ENCODE measurements at regions not wholly inside any gene's neighbourhood (a gene's known extent, or its start where the extent isn't known, plus 50 kb on each side); places are given as distances from the start of the nearest gene placed in this dataset.

- TF ChIP-seq IRF3 (IDR thresholded peaks at IDR 0.05; ENCODE audit: low read depth, low read length), result no peak
Observed at GRCh38 chr2:149816756-149817551, 229.4 kb upstream of the MMADHC start (continued).

- ChIA-PET POLR2A (no interaction called here), CTCF (no interaction called here)
- 86% methylated on average over 1 of the region's 1 CpG for WGBS (ENCODE audit: low lambda C conversion rate)
- H3K4me2 ChIP-seq, result no peak overlapping the region
- H3K9me3 ChIP-seq, result no peaks in the 10 kb centered on the region
- no peaks in the 10 kb centered on the region for H3K9me2 ChIP-seq
- no peaks in the 10 kb centered on the region for H3K79me2 ChIP-seq (ENCODE audit: insufficient read depth)
- no peak overlapping the region for H3K27ac ChIP-seq (ENCODE audit: low read depth in 2 of 2, low read length in 1 of 2)
- DNase-seq, result no peak
- H3F3A ChIP-seq (replicated peaks; ENCODE audit: insufficient read depth), result no peaks in the 10 kb centered on the region
- H3K36me3 ChIP-seq (replicated peaks in 1 of 2; ENCODE audit: control insufficient read depth in 1 of 2, insufficient read depth in 2 of 2, low read length in 1 of 2), result no peaks in the 10 kb centered on the region
- no peak overlapping the region for H3K4me3 ChIP-seq (ENCODE audit: low read depth in 2 of 2, low read length in 1 of 2)
- TF ChIP-seq MXI1 (IDR thresholded peaks at IDR 0.05; ENCODE audit: low read depth, low read length) (no peak), USF2 (IDR thresholded peaks at IDR 0.05; ENCODE audit: borderline replicate concordance, low read depth, low read length) (no peak), NRF1 (IDR thresholded peaks at IDR 0.05; ENCODE audit: low read depth, low read length) (no peak), EP300 (IDR thresholded peaks at IDR 0.05; ENCODE audit: borderline replicate concordance in 1 of 2, low read depth in 1 of 2, low read length in 1 of 2) (no peak), RXRA (IDR thresholded peaks at IDR 0.05; ENCODE audit: borderline replicate concordance, low read depth) (no peak), NFIC (IDR thresholded peaks at IDR 0.05; ENCODE audit: borderline replicate concordance) (no peak), RCOR1 (IDR thresholded peaks at IDR 0.05; ENCODE audit: low read length) (no peak), FOXM1 (IDR thresholded peaks at IDR 0.05; ENCODE audit: low read depth) (no peak), EZH2phosphoT487 (IDR thresholded peaks at IDR 0.05; ENCODE audit: borderline replicate concordance, low read depth) (no peak), USF1 (IDR thresholded peaks at IDR 0.05; ENCODE audit: borderline replicate concordance, low read depth) (no peak), SIN3A (IDR thresholded peaks at IDR 0.05; ENCODE audit: borderline replicate concordance, low read depth, low read length) (no peak)
- H4K20me1 ChIP-seq (ENCODE audit: insufficient read depth), result no peaks in the 10 kb centered on the region
- no peak overlapping the region for H3K9ac ChIP-seq
- no peak overlapping the region for H2AFZ ChIP-seq (ENCODE audit: low read depth)
- no peaks in the 10 kb centered on the region for H3K27me3 ChIP-seq (ENCODE audit: insufficient read depth)
- no peaks in the 10 kb centered on the region for H3K4me1 ChIP-seq (ENCODE audit: control insufficient read depth in 1 of 2, insufficient read depth in 2 of 2, low read depth in 1 of 2, low read length in 1 of 2)
Observed at GRCh38 chr2:149815941-149816340, 228.4 kb upstream of the MMADHC start.

- Histone ChIP-seq H3K79me2 (ENCODE audit: insufficient read depth) (no peaks in the 10 kb centered on the region), H2AFZ (ENCODE audit: low read depth) (no peak overlapping the region), H3F3A (replicated peaks; ENCODE audit: insufficient read depth) (no peaks in the 10 kb centered on the region), H3K9me3 (no peaks in the 10 kb centered on the region), H3K27me3 (ENCODE audit: insufficient read depth) (no peaks in the 10 kb centered on the region), H3K36me3 (replicated peaks in 1 of 2; ENCODE audit: control insufficient read depth in 1 of 2, insufficient read depth in 2 of 2, low read length in 1 of 2) (no peaks in the 10 kb centered on the region), H3K4me2 (no peak overlapping the region), H3K27ac (ENCODE audit: low read depth in 2 of 2, low read length in 1 of 2) (no peak overlapping the region), H4K20me1 (ENCODE audit: insufficient read depth) (no peaks in the 10 kb centered on the region), H3K9me2 (no peaks in the 10 kb centered on the region), H3K9ac (no peak overlapping the region), H3K4me3 (ENCODE audit: low read depth in 2 of 2, low read length in 1 of 2) (no peak overlapping the region), H3K4me1 (ENCODE audit: control insufficient read depth in 1 of 2, insufficient read depth in 2 of 2, low read depth in 1 of 2, low read length in 1 of 2) (no peaks in the 10 kb centered on the region)
- no peak for DNase-seq
- ChIA-PET CTCF (no interaction called here), POLR2A (no interaction called here)
- WGBS (ENCODE audit: low lambda C conversion rate), result 72% methylated on average over 3 of the region's 3 CpGs
- TF ChIP-seq EP300 (IDR thresholded peaks at IDR 0.05; ENCODE audit: borderline replicate concordance in 1 of 2, low read depth in 1 of 2, low read length in 1 of 2) (no peak), RXRA (IDR thresholded peaks at IDR 0.05; ENCODE audit: borderline replicate concordance, low read depth) (no peak), ZBTB33 (IDR thresholded peaks at IDR 0.05; ENCODE audit: borderline replicate concordance, low read depth) (no peak), USF1 (IDR thresholded peaks at IDR 0.05; ENCODE audit: borderline replicate concordance, low read depth) (no peak), SMC3 (IDR thresholded peaks at IDR 0.05; ENCODE audit: low read depth, low read length) (no peak), TCF12 (IDR thresholded peaks at IDR 0.05) (no peak), RCOR1 (IDR thresholded peaks at IDR 0.05; ENCODE audit: low read length) (no peak), GATA2 (CRISPR knock-in tag; IDR thresholded peaks at IDR 0.05) (no peak), SIN3A (IDR thresholded peaks at IDR 0.05; ENCODE audit: borderline replicate concordance, low read depth, low read length) (no peak), RFX5 (IDR thresholded peaks at IDR 0.05; ENCODE audit: low read length) (no peak)
Observed at GRCh38 chr2:149814901-149815300, 227.3 kb upstream of the MMADHC start.
